Fibroblast of lung (primary cell): ENCODE measurements at regions not wholly inside any gene's neighbourhood (a gene's known extent, or its start where the extent isn't known, plus 50 kb on each side); places are given as distances from the start of the nearest gene placed in this dataset.

Source experiments
- DNase-seq, 2 donors: peaks; one replicate each; pipeline versions ENCODE4 v3.0.0 to v3.0.0-alpha.2; 2010; ENCODE audit warnings: low read depth in 2 of 2
- H2AFZ ChIP-seq: 2 replicates; pipeline ENCODE4 v1.5.1; 2012; ENCODE audit warnings: low read length, control low read depth, inconsistent platforms
- H3K27ac ChIP-seq: 2 replicates; pipeline ENCODE4 v1.5.1; 2011; ENCODE audit warnings: low read length, control low read depth; ENCODE audit not compliant: insufficient read depth
- H3K27me3 ChIP-seq: 2 replicates; pipeline ENCODE4 v1.5.1; 2011; ENCODE audit warnings: mild to moderate bottlenecking, low read length; ENCODE audit not compliant: control insufficient read depth, insufficient read depth
- H3K36me3 ChIP-seq: 2 replicates; pipeline ENCODE4 v1.5.1; 2011; ENCODE audit warnings: low read length; ENCODE audit not compliant: control insufficient read depth, insufficient read depth
- H3K4me1 ChIP-seq: 2 replicates; pipeline ENCODE4 v1.5.1; 2011; ENCODE audit warnings: low read length; ENCODE audit not compliant: control insufficient read depth, insufficient read depth; ENCODE audit errors: extremely low read depth
- H3K4me2 ChIP-seq: 2 replicates; pipeline ENCODE4 v1.5.1; 2011; ENCODE audit warnings: low read length, control low read depth; ENCODE audit not compliant: insufficient read depth; ENCODE audit errors: extremely low read depth
- H3K4me3 ChIP-seq, 4 experiments: fragments of 200-600 bp in 1 of 4; sonication (generic) in 1 of 4; replicated peaks in 1 of 4; 2 replicates each; pipeline ENCODE4 v1.5.1; 2011 to 2016; ENCODE audit warnings: low read length in 4 of 4, low read depth in 3 of 4, mild to moderate bottlenecking in 3 of 4, control low read depth in 2 of 4, inconsistent platforms in 1 of 4, mixed read lengths in 1 of 4; ENCODE audit not compliant: insufficient read depth in 1 of 4; ENCODE audit errors: control extremely low read depth in 1 of 4
- H3K79me2 ChIP-seq: 2 replicates; pipeline ENCODE4 v1.5.1; 2012; ENCODE audit warnings: mild to moderate bottlenecking, low read length, inconsistent platforms; ENCODE audit not compliant: control insufficient read depth, insufficient read depth
- H3K9ac ChIP-seq: 2 replicates; pipeline ENCODE4 v1.5.1; 2011; ENCODE audit warnings: mild to moderate bottlenecking, low read length, control low read depth; ENCODE audit not compliant: insufficient read depth
- H3K9me3 ChIP-seq: 2 replicates; pipeline ENCODE4 v1.5.1; 2012; ENCODE audit warnings: low read depth, low read length; ENCODE audit not compliant: control insufficient read depth, insufficient read depth
- H4K20me1 ChIP-seq: 2 replicates; pipeline ENCODE4 v1.5.1; 2011; ENCODE audit warnings: low read length; ENCODE audit not compliant: control insufficient read depth, insufficient read depth; ENCODE audit errors: extremely low read depth
- EZH2 ChIP-seq: IDR thresholded peaks from 2 replicates; pipeline ENCODE4 v1.5.1; 2012; ENCODE audit warnings: low read length, control low read depth, mild to moderate bottlenecking; ENCODE audit errors: missing control alignments
- TF ChIP-seq, protein P1 (sequence below), 2 donors: IDR thresholded peaks in 1 of 2; conservative IDR thresholded peaks in 1 of 2; 1 replicate in 1 of 2; 2 replicates in 1 of 2; pipeline ENCODE4 v1.5.1; 2011 to 2012; ENCODE audit warnings: low read length in 2 of 2, control low read depth in 1 of 2, inconsistent platforms in 1 of 2, low read depth in 1 of 2, mild to moderate bottlenecking in 1 of 2

DNA sequence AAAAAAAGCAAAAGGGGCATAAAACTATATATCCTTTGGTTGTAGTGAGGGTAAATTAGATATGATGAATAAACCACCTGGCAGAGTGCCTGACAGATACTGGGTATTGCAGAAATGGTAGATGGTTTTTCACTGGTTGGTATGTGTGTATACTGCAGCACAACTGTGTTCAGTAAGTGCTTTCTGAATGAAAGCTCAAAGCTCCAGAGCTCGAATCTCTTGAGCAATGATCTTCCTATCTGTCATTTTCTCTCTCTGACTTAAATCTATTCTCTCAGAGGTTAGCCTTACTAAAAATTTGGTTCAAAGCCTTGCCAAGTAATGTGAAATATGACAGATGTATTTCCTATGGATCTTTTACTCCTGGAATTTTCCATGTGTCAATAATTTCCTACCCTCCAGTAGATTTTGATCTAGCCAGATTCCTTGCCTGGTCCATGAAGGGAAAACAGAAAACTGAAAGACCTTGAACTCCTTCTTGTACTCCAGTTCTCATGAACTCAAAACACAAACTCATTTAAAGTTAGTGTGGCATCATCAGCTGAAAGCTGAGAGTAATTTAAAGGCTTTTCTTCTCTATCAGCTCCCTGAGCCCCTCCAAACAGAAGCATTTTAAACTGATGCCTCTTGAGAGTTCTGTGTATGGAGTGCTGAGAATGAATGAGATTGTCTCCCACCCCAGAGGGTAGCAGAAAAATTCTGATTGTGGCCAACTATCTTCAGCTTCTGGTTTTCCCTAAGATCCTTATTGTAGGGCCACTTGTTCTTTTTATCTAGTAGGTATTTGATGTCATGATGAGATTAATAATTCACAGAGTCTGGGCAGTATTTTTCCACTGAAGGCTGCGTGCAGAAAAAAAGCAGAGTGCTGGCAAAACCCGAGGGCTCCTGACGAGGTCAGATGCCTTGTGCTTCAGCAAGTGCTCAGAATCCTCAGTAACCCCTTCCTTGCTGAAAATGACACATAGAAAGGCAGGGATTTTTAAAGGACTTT is 363.4 kb upstream of the BOD1L1 start:
- H3K4me1 ChIP-seq: peaks cover 17% of the 10 kb centered on the region
- H3K27me3 ChIP-seq: no peaks in the 10 kb centered on the region
- no peaks in the 10 kb centered on the region for H3K9me3 ChIP-seq
- peak in 1 of 2 donors; percentile 37 for DNase-seq
- H3K9ac ChIP-seq: no peak overlapping the region
- no peaks in the 10 kb centered on the region for H3K79me2 ChIP-seq
- H3K36me3 ChIP-seq: no peaks in the 10 kb centered on the region
- H3K27ac ChIP-seq: no peak overlapping the region
- no peak overlapping the region for H2AFZ ChIP-seq
- TF ChIP-seq EZH2: no peak
- TF ChIP-seq, protein P1, sequence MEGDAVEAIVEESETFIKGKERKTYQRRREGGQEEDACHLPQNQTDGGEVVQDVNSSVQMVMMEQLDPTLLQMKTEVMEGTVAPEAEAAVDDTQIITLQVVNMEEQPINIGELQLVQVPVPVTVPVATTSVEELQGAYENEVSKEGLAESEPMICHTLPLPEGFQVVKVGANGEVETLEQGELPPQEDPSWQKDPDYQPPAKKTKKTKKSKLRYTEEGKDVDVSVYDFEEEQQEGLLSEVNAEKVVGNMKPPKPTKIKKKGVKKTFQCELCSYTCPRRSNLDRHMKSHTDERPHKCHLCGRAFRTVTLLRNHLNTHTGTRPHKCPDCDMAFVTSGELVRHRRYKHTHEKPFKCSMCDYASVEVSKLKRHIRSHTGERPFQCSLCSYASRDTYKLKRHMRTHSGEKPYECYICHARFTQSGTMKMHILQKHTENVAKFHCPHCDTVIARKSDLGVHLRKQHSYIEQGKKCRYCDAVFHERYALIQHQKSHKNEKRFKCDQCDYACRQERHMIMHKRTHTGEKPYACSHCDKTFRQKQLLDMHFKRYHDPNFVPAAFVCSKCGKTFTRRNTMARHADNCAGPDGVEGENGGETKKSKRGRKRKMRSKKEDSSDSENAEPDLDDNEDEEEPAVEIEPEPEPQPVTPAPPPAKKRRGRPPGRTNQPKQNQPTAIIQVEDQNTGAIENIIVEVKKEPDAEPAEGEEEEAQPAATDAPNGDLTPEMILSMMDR (conservative IDR thresholded peaks at IDR 0.05 in 1 of 2, IDR thresholded peaks at IDR 0.05 in 1 of 2; ENCODE audit: low read depth in 1 of 2, low read length in 2 of 2): no peak
- no peak overlapping the region for H3K4me3 ChIP-seq
- no peak overlapping the region for H3K4me2 ChIP-seq
- no peaks in the 10 kb centered on the region for H4K20me1 ChIP-seq

- Histone ChIP-seq H4K20me1 (no peaks in the 10 kb centered on the region), H3K4me2 (no peak overlapping the region), H3K36me3 (no peaks in the 10 kb centered on the region), H3K4me3 (no peak overlapping the region), H3K4me1 (peaks cover 15% of the 10 kb centered on the region), H3K27me3 (no peaks in the 10 kb centered on the region), H3K79me2 (no peaks in the 10 kb centered on the region), H3K9ac (no peak overlapping the region), H3K9me3 (no peaks in the 10 kb centered on the region), H2AFZ (no peak overlapping the region), H3K27ac (no peak overlapping the region)
- no peak for DNase-seq
- no peak for TF ChIP-seq EZH2
- TF ChIP-seq, protein P1 (conservative IDR thresholded peaks at IDR 0.05 in 1 of 2, IDR thresholded peaks at IDR 0.05 in 1 of 2; ENCODE audit: low read depth in 1 of 2, low read length in 2 of 2): no peak
These were observed 364.5 kb upstream of the BOD1L1 start for GRCh38 chr4:13992041-13992440.

- Histone ChIP-seq H3K36me3 (no peaks in the 10 kb centered on the region), H3K4me3 (no peak overlapping the region), H2AFZ (no peak overlapping the region), H3K27me3 (no peaks in the 10 kb centered on the region), H3K9me3 (no peaks in the 10 kb centered on the region), H4K20me1 (no peaks in the 10 kb centered on the region), H3K9ac (no peak overlapping the region), H3K79me2 (no peaks in the 10 kb centered on the region), H3K4me2 (no peak overlapping the region), H3K27ac (no peak overlapping the region), H3K4me1 (peaks cover 13% of the 10 kb centered on the region)
- peak in 1 of 2 donors; percentile 14 for DNase-seq
- TF ChIP-seq, protein P1 (conservative IDR thresholded peaks at IDR 0.05 in 1 of 2, IDR thresholded peaks at IDR 0.05 in 1 of 2; ENCODE audit: low read depth in 1 of 2, low read length in 2 of 2): no peak
- TF ChIP-seq EZH2: no peak
These were observed 365.5 kb upstream of the BOD1L1 start for GRCh38 chr4:13992975-13993520.
